Stimulated activated CD4-positive, alpha-beta T cell treated with anti-CD3 and anti-CD28 coated beads, Interleukin-2, amount 100 ng/mL, for 48 hours (primary cell): ENCODE measurements at regions not wholly inside any gene's neighbourhood (a gene's known extent, or its start where the extent isn't known, plus 50 kb on each side); places are given as distances from the start of the nearest gene placed in this dataset.

Experiments
- DNase-seq, 2 donors: peaks; one replicate each; pipeline ENCODE4 v3.0.0-alpha.2; 2020

DNA sequence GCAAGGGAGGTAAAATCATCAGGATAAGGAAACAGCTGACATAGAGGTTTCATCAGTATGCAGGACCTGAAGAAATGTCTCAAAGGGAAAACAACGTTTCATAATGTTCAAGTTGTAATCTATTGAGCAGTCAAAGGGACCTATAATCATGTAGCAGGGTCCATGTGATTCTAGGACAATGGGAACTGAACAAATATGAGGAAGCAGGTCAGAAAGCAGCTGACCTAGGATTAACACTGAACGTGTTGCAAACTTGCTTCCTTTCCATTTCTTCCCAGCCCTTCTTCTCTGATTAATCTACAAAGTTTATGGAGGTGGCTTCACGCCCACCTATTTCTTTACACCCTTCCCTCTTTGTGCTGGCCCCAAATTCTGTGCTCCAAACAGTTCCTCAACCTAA, 256.9 kb upstream of the AKR1E2 start:
- DNase-seq = no peak

DNA sequence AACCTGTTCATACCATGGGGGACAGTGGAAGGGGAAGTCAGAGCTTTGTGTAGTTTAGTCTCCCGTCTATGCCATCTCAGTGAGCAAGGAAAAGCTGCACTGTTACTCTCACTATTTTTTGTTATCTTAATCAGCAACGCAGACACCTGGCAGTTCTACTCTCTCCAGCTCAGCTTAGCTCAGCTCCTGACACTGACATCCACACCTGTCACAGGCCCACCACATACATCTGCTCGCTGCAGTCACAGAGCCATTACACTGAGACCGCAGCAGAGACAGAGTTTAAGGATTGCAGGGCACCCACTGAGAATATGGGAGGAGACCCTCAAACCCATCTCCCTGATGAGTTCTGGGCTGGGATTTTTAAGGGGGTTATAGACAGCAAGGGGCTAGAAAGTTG, 257.3 kb upstream of the AKR1E2 start:
- DNase-seq = no peak

- DNase-seq = no peak
Measured at GRCh38 chr10:4568086-4568485, 257.9 kb upstream of the AKR1E2 start.

DNA sequence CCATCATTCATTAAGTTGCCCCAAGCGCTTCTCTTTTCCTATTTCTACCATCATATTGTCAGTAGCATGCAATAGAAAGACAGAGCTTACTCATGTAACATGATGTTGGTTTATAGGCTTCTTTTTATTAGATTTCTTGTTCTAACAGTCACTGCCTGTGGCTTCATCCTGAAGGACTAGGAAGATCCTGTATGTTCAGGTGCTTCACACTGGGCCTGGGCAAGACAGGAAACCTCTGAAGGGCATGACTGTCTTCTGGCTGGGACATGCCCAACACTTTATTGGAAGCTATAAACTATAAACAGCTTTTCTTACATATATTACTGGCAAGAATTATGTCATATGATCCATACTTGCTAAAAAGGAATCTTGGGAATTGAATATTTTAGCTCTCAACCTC, 258.4 kb upstream of the AKR1E2 start:
- no peak for DNase-seq

DNA sequence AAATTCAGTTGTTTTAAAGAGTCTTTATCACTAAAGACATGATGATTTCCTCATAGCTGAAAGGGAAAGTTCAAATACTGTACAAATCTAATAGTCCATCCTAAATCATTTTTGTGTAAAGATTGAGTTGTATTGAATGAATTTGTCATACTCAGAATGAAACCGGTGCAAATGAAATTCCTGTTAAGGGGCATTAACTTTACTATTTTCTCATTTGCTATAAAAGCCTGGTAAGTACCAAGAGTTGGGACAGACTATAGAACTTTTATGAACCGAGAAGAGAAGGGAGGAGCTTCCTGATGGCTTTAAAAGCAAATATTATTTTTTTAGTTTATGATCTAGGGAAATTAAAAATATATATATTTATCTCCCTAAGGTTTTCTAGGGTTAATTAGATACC, 260.0 kb upstream of the AKR1E2 start:
- no peak for DNase-seq

DNA sequence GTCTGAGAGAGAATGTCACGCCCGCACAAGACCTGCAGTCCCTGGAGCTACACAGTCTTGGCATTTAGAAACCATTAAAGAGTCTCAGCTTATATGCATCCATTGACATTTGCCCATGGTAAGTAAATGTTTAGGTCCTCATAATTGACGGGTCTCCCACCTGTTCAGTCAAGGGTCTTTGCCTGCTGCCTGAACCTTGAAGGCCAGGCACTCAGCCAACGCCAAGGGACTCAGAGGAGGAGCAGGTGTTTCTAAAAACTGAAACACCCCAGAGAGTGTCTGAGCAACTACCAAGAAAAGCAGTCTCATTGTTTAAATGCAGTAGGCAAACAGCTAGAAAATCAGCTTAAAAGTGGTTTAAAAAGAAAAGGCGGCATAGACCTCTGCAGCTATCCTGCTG, 264.7 kb upstream of the AKR1E2 start:
- DNase-seq = no peak

- DNase-seq = no peak
Measured at GRCh38 chr10:4557469-4557868, 268.5 kb upstream of the AKR1E2 start.

GRCh38 chr10:4556527-4556926, 269.5 kb upstream of the AKR1E2 start:
- DNase-seq = no peak

DNA sequence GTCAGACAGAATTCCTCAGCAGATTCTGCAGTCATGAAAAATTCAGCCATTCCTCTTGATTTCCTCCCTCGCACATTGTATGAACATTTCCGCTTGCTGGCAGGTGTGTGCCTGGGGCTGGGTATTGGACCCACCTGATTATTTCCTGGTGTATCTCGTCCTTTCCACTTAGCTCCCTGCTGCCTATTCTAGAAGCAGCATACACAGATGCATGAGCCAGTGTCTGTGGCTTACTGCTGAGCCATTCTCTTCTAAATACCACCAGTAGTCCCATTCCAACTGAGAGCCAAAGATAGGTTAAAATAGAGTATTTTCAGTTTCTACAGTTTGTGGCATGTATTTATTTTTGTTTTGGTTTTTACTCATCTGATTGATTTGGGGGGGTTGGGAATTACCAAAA, 270.1 kb upstream of the AKR1E2 start:
- DNase-seq = no peak

- DNase-seq = no peak
Measured at GRCh38 chr10:4549139-4549653, 276.8 kb upstream of the AKR1E2 start.

DNA sequence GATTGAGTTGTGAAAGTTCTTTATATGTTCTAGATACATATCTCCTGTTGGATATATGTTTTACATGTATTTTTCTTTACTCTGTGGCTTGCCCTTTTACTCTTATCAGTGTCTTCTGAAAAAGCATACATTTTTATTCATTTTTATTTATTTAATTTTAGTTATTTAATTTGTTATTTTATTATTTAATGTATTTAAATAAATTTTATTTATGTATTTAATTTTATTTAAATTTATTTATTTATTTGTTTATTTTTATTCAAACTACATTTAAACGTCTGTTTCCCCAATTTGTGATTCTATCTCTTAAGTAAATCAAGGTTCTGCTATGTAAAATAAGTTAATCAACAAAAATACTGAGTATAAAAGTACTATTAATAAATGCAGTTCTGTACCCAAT, 279.1 kb upstream of the AKR1E2 start:
- no peak for DNase-seq

DNA sequence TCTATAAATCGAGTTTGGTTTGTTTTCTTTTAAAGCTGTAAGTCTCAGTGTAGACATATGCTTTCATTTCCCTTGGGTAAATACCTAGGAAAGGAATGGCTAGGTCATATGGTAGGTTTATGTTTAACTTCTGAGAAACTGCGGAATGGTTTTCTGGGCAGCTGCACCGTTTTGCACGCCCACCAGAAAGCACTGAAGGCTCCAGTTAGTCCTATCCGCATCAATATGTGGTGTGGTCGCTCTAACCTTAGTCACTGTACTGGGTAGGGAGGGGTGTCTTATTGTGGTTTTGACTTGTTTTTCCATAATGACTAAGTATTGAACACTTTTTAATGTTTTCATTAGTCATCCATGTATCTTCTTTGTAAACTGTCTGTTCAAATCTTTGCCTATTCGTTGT, 279.5 kb upstream of the AKR1E2 start:
- peak; percentile 9 to 19 for DNase-seq

DNA sequence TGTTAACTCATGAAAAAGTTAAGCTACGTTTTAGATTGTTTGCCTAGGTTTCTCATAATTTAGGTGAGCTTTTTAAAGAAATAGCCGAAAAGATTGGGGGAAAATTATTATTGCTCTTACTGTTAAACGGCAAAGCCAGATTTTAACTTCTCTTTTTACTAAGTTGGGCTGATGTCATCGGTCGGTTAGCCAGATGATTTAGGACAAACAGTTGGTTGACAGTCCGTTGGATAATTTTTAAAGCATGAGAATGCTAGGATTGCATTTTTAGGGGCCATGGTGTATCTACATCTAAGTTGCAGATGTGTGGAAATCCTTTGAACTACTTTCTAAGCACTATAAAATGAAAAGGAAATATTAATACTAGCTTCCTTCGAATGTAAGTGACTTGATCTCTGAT, 280.9 kb upstream of the AKR1E2 start:
- DNase-seq = no peak

GRCh38 chr10:4543938-4544533, 282.0 kb upstream of the AKR1E2 start:
- DNase-seq = no peak

DNA sequence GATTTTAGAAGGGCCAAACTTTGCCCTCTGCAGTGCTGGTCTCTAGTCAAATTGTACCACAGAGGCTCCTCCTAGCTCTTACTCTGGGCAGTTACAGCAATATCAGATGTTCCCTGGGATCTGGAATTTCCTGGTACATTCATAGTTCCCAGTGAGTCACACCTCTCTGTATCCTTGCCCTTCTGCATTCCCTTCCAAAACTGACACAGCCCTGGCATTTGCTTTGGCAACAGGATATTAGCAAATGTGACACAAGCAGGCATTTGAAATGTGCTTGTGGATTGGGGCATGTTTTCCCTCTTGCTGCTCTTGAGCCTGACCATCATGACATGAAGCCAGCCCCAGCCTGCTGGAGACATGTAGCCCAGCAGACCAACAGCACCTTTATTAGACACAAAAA, 284.7 kb upstream of the AKR1E2 start:
- DNase-seq = no peak

- DNase-seq = no peak
Measured at GRCh38 chr10:4538016-4538415, 288.0 kb upstream of the AKR1E2 start.

- DNase-seq = no peak
Measured at GRCh38 chr10:4535521-4535920, 290.5 kb upstream of the AKR1E2 start.

- DNase-seq = no peak
Measured at GRCh38 chr10:4533621-4534020, 292.4 kb upstream of the AKR1E2 start.

DNA sequence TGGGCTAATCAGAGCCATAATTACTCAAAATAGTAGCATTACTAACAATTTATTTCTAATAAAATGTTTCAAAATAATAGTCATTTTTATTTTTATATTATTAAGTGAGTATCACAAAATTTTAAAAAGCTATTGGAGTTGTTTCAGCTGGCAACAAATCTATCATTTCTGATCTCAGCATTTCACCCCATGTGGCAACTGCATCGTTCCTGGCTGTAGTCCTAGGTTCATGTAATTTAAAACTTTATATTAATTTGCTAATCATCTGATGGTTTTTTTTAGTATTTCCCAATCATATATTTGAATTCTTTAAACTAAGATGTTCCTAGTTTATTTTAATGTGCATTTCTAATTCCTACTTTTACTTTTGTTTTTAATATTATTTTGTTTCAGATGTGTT, 293.0 kb upstream of the AKR1E2 start:
- DNase-seq = no peak

GRCh38 chr10:4532467-4532866, 293.5 kb upstream of the AKR1E2 start:
- DNase-seq = no peak

DNA sequence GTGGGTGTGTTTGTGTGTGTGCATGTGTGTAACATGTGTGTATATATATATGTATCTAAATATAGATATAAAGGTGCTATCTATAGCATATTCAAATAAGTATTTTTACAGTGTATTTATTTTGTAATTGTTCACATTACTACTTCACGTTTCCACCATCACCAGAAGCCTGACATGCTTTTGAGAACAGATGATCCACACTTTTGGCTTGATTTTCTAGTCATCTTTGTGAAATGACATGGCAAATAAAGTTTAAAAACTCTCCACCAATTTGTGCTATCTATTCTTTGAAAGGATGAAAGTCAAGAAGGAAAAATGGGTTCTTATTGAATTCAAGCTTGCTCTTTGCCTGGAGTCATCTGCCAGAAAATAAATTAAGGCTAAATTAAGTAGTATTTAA, 294.0 kb upstream of the AKR1E2 start:
- DNase-seq = no peak

DNA sequence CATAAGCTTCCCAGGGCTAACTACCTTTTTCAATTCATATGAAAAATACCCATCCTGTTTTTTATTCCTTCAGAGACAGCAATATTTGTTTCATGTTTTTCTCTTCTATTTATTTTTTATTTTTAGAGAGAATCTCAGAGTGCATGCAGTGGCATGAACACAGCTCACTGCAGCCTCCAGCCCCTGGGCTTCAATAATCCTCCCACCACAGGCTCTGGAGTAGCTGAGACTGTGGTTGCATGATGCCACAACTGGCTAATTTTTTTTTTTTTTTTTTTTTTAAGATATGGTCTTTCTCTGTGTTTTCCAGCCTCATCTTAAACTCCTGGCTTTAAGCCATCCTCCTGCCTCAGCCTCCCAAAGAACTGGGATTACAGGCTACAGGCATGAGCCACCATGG, 296.7 kb upstream of the AKR1E2 start:
- no peak for DNase-seq

GRCh38 chr10:4527281-4527970, 298.6 kb upstream of the AKR1E2 start:
- DNase-seq = no peak

DNA sequence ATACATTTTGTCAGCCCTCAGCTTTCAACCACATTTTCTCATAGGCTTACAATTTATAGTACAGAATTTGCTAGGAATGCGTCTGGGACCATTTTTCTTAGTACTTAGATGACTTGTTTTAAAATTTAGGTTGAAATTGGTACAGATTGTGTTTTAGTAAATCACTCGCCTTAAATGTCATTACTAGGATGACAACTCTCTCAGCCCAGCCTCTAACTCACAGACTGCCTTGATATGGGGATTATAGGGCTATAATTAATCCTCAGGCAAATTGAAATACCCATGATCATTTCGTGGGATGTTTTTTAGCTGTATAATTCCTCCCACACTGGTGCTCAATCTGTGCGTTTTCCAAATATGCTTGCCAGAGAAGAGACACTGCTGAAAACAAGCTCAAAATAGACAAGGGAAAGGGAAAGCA, 299.7 kb upstream of the AKR1E2 start:
- DNase-seq = no peak

DNA sequence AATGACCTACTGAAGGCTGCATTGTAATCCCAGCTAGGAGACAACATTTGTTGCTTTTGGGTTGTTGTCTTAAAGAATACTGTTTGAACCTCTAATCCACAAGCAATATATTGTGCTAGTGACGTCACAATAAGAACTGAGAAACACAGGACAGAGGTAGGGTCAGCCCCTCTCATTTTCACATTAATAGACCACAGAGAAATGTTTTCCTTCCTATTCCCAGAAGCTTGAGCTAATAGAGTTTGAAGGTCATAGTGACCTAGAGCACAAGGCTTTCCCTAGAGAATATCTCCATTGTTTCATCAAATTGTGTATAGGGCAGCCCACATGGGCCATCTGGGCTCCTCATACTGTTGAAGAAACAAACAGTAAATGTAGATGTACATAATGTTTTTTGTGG, 300.9 kb upstream of the AKR1E2 start:
- no peak for DNase-seq
